HL-60 (cell line): ENCODE measurements at regions not wholly inside any gene's neighbourhood (a gene's known extent, or its start where the extent isn't known, plus 50 kb on each side); places are given as distances from the start of the nearest gene placed in this dataset.

ENCODE experiments used
- GABPA ChIP-seq: IDR thresholded peaks from 2 replicates; pipeline ENCODE4 v1.6.1; 2012; ENCODE audit warnings: low read depth
- POLR2AphosphoS5 ChIP-seq: IDR thresholded peaks from 2 replicates; pipeline ENCODE4 v1.6.1; 2012; ENCODE audit warnings: low read depth
- TF ChIP-seq, protein P1 (sequence below): IDR thresholded peaks from one replicate; pipeline ENCODE4 v1.5.1; 2011; ENCODE audit warnings: low read length, control low read depth, inconsistent platforms; ENCODE audit not compliant: insufficient read depth

DNA sequence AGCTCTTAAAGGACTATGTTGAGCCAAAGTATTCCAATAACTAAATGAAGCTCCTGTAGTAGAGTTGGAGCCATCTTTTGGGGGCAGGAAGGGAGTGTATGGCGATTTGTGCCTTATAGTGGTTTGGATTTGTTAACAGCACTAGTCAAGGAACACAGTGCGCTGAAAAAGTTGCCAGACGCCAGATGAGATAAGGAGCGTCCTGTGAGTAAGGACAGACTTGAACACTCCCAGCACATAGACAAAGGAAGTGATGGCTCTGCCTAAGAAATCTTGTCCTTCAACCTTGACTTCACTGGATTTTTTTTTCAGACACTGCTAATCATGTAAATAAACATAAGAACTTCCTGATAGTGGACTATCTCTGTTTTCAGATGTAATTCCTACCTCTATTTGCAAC lies 136.9 kb downstream of the TRMT11 start:
- TF ChIP-seq POLR2AphosphoS5 (no peak), GABPA (no peak)
- TF ChIP-seq, protein P1, sequence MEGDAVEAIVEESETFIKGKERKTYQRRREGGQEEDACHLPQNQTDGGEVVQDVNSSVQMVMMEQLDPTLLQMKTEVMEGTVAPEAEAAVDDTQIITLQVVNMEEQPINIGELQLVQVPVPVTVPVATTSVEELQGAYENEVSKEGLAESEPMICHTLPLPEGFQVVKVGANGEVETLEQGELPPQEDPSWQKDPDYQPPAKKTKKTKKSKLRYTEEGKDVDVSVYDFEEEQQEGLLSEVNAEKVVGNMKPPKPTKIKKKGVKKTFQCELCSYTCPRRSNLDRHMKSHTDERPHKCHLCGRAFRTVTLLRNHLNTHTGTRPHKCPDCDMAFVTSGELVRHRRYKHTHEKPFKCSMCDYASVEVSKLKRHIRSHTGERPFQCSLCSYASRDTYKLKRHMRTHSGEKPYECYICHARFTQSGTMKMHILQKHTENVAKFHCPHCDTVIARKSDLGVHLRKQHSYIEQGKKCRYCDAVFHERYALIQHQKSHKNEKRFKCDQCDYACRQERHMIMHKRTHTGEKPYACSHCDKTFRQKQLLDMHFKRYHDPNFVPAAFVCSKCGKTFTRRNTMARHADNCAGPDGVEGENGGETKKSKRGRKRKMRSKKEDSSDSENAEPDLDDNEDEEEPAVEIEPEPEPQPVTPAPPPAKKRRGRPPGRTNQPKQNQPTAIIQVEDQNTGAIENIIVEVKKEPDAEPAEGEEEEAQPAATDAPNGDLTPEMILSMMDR = no peak
